ENCODE measurements at regions not wholly inside any gene's neighbourhood (a gene's known extent, or its start where the extent isn't known, plus 50 kb on each side); places are given as distances from the start of the nearest gene placed in this dataset.

GRCh38 chr2:15812187-15812780 lies 128.1 kb upstream of the MYCN start:
- Histone ChIP-seq H3K36me3 (ENCODE audit: insufficient read depth, low read length) (no peaks in the 10 kb centered on the region), H3K9me3 (ENCODE audit: control insufficient read depth in 1 of 2, insufficient read depth in 1 of 2, low read length in 2 of 2) (peaks cover 0 to 4% of the 10 kb centered on the region in 2 experiments), H3K4me3 (ENCODE audit: low read length) (no peak overlapping the region), H3K27me3 (ENCODE audit: control insufficient read depth in 1 of 2, insufficient read depth in 2 of 2, low read length in 2 of 2) (peaks cover 0 to 5% of the 10 kb centered on the region in 2 experiments), H3K4me1 (ENCODE audit: insufficient read depth, low read length) (no peaks in the 10 kb centered on the region), H3K27ac (ENCODE audit: low read depth in 1 of 2, low read length in 2 of 2) (no peak overlapping the region)
- no peak for TF ChIP-seq CTCF (IDR thresholded peaks at IDR 0.05)
- DNase-seq (no peak), ATAC-seq (ENCODE audit: poor library complexity) (no peak)
- no peaks in the 10 kb centered on the region for H3K9me3 Mint-ChIP-seq
- POLR2A ChIA-PET, result no interaction called here
- H3K27ac Mint-ChIP-seq, result no peak overlapping the region
- intact Hi-C loops (cut with DNase I, micrococcal nuclease), result no loop called here
- H3K4me3 Mint-ChIP-seq, result no peak overlapping the region
- CTCF ChIA-PET, result no interaction called here
- no peaks in the 10 kb centered on the region for H3K36me3 Mint-ChIP-seq (ENCODE audit: low read depth)
- no peaks in the 10 kb centered on the region for H3K4me1 Mint-ChIP-seq (ENCODE audit: low read depth)
- peaks cover 31% of the 10 kb centered on the region for H3K27me3 Mint-ChIP-seq

GRCh38 chr2:15813481-15814266 lies 126.7 kb upstream of the MYCN start:
- intact Hi-C loops (cut with DNase I, micrococcal nuclease), result no loop called here
- H3K9me3 Mint-ChIP-seq, result no peaks in the 10 kb centered on the region
- DNase-seq (no peak), ATAC-seq (ENCODE audit: poor library complexity) (no peak)
- no peak overlapping the region for H3K4me3 Mint-ChIP-seq
- peaks cover 45% of the 10 kb centered on the region for H3K27me3 Mint-ChIP-seq
- H3K36me3 Mint-ChIP-seq (ENCODE audit: low read depth), result no peaks in the 10 kb centered on the region
- H3K4me1 ChIP-seq (ENCODE audit: insufficient read depth, low read length), result no peaks in the 10 kb centered on the region
- no peak overlapping the region for H3K27ac Mint-ChIP-seq
- TF ChIP-seq CTCF (IDR thresholded peaks at IDR 0.05), result no peak
- H3K27me3 ChIP-seq (ENCODE audit: control insufficient read depth in 1 of 2, insufficient read depth in 2 of 2, low read length in 2 of 2), result peaks cover 11 to 12% of the 10 kb centered on the region in 2 experiments
- H3K4me3 ChIP-seq (ENCODE audit: low read length), result no peak overlapping the region
- H3K9me3 ChIP-seq (ENCODE audit: control insufficient read depth in 1 of 2, insufficient read depth in 1 of 2, low read length in 2 of 2), result no peaks in the 10 kb centered on the region
- CTCF ChIA-PET, result no interaction called here
- POLR2A ChIA-PET, result no interaction called here
- H3K36me3 ChIP-seq (ENCODE audit: insufficient read depth, low read length), result no peaks in the 10 kb centered on the region
- H3K27ac ChIP-seq (ENCODE audit: low read depth in 1 of 2, low read length in 2 of 2), result no peak overlapping the region
- H3K4me1 Mint-ChIP-seq (ENCODE audit: low read depth), result no peaks in the 10 kb centered on the region

DNA sequence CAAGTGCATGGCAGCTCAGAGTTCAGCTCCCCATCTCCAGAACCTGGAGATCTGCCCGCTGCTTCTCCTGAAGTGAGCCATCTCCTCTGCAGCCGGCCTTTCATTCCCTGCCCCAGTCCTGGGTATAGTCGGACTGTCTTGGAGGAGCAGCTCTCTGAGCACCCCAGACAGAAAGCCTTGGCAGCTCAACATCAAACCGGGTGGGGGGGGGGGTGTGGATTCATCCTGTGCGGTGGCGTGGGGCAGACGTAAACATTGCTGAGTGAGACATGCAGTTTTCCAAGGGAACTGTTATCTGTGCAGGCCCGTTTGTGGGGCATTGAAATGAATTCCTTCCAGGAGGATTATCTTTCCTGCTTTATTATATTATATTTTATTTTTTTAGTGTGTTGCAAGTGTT lies 125.9 kb upstream of the MYCN start:
- H3K9me3 Mint-ChIP-seq, result no peaks in the 10 kb centered on the region
- no peaks in the 10 kb centered on the region for H3K9me3 ChIP-seq (ENCODE audit: control insufficient read depth in 1 of 2, insufficient read depth in 1 of 2, low read length in 2 of 2)
- H3K27me3 Mint-ChIP-seq, result peaks cover 51% of the 10 kb centered on the region
- no peaks in the 10 kb centered on the region for H3K4me1 ChIP-seq (ENCODE audit: insufficient read depth, low read length)
- peaks cover 11 to 12% of the 10 kb centered on the region in 2 experiments for H3K27me3 ChIP-seq (ENCODE audit: control insufficient read depth in 1 of 2, insufficient read depth in 2 of 2, low read length in 2 of 2)
- no peak overlapping the region for H3K4me3 ChIP-seq (ENCODE audit: low read length)
- no peaks in the 10 kb centered on the region for H3K4me1 Mint-ChIP-seq (ENCODE audit: low read depth)
- no peak overlapping the region for H3K27ac ChIP-seq (ENCODE audit: low read depth in 1 of 2, low read length in 2 of 2)
- no peak overlapping the region for H3K27ac Mint-ChIP-seq
- ChIA-PET POLR2A (no interaction called here), CTCF (no interaction called here)
- H3K4me3 Mint-ChIP-seq, result no peak overlapping the region
- no peak for ATAC-seq (ENCODE audit: poor library complexity)
- no peak for DNase-seq
- intact Hi-C loops (cut with DNase I, micrococcal nuclease), result no loop called here
- no peaks in the 10 kb centered on the region for H3K36me3 Mint-ChIP-seq (ENCODE audit: low read depth)
- no peak for TF ChIP-seq CTCF (IDR thresholded peaks at IDR 0.05)
- no peaks in the 10 kb centered on the region for H3K36me3 ChIP-seq (ENCODE audit: insufficient read depth, low read length)
